ENCODE measurements at regions not wholly inside any gene's neighbourhood (a gene's known extent, or its start where the extent isn't known, plus 50 kb on each side); places are given as distances from the start of the nearest gene placed in this dataset.

DNA sequence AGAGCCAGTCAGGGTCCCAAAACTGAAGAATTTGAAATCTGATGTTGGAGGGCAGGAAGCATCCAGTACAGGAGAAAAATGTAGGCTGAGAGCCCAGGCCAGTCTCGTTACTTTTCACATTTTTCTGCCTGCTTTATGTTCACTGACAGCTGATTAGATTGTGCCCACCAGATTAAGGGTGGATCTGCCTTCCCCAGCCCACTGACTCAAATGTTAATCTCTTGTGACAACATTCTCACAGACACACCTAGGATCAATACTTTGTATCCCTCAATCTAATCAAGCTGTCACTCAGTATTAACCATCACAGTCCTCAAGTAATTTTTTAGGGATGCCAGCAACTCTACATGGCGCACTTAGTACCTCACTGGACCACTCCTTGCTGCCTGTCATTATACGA is 1345.3 kb downstream of the FAM181B start:
- TF ChIP-seq, protein P1, sequence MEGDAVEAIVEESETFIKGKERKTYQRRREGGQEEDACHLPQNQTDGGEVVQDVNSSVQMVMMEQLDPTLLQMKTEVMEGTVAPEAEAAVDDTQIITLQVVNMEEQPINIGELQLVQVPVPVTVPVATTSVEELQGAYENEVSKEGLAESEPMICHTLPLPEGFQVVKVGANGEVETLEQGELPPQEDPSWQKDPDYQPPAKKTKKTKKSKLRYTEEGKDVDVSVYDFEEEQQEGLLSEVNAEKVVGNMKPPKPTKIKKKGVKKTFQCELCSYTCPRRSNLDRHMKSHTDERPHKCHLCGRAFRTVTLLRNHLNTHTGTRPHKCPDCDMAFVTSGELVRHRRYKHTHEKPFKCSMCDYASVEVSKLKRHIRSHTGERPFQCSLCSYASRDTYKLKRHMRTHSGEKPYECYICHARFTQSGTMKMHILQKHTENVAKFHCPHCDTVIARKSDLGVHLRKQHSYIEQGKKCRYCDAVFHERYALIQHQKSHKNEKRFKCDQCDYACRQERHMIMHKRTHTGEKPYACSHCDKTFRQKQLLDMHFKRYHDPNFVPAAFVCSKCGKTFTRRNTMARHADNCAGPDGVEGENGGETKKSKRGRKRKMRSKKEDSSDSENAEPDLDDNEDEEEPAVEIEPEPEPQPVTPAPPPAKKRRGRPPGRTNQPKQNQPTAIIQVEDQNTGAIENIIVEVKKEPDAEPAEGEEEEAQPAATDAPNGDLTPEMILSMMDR (IDR thresholded peaks at IDR 0.05; ENCODE audit: low read depth, low read length, poor library complexity, severe bottlenecking): no peak
- no peak for TF ChIP-seq EZH2phosphoT487 (IDR thresholded peaks at IDR 0.05; ENCODE audit: borderline replicate concordance, low read length)
